Lower leg skin (tissue), 3 donors: ENCODE measurements at regions not wholly inside any gene's neighbourhood (a gene's known extent, or its start where the extent isn't known, plus 50 kb on each side); places are given as distances from the start of the nearest gene placed in this dataset.

ENCODE experiments used
- CTCF ChIP-seq, 3 donors: fragments of 450-650 bp; IDR thresholded peaks; one replicate each; pipeline ENCODE4 v1.5.1; 2016; ENCODE audit warnings: antibody characterized with exemption in 3 of 3, mild to moderate bottlenecking in 3 of 3, moderate library complexity in 2 of 3
- POLR2A ChIP-seq, 2 donors: fragments of 450-650 bp; IDR thresholded peaks; one replicate each; pipeline ENCODE4 v1.6.1; 2016 to 2017; ENCODE audit warnings: antibody characterized with exemption in 2 of 2, mild to moderate bottlenecking in 1 of 2, moderate library complexity in 1 of 2

- TF ChIP-seq CTCF (IDR thresholded peaks at IDR 0.05) (no peak), POLR2A (IDR thresholded peaks at IDR 0.05) (no peak)
Observed at GRCh38 chr15:29903028-29903427, 80.8 kb upstream of the TJP1 start.
